H9 (cell line): ENCODE measurements at regions not wholly inside any gene's neighbourhood (a gene's known extent, or its start where the extent isn't known, plus 50 kb on each side); places are given as distances from the start of the nearest gene placed in this dataset.

Experiments used
- DNase-seq: peaks from one replicate; pipeline ENCODE4 v3.0.0-alpha.2; 2017
- H2AFZ ChIP-seq: one replicate; pipeline ENCODE4 v1.6.1; 2013; ENCODE audit warnings: mild to moderate bottlenecking, low read length, control low read depth, moderate library complexity
- H2AK5ac ChIP-seq: 2 replicates; pipeline ENCODE4 v1.6.1; 2013; ENCODE audit warnings: low read length, control low read depth, mixed read lengths; ENCODE audit not compliant: insufficient read length
- H2BK120ac ChIP-seq: one replicate; pipeline ENCODE4 v1.6.1; 2013; ENCODE audit warnings: low read depth, mild to moderate bottlenecking, low read length, control low read depth, inconsistent platforms; ENCODE audit not compliant: poor library complexity, severe bottlenecking
- H2BK12ac ChIP-seq: 2 replicates; pipeline ENCODE4 v1.6.1; 2013; ENCODE audit warnings: low read length, control low read depth, mixed read lengths, low read depth; ENCODE audit not compliant: insufficient read length
- H2BK15ac ChIP-seq: 2 replicates; pipeline ENCODE4 v1.6.1; 2013; ENCODE audit warnings: low read depth, low read length, control low read depth
- H2BK20ac ChIP-seq: one replicate; pipeline ENCODE4 v1.6.1; 2013; ENCODE audit warnings: low read depth, mild to moderate bottlenecking, low read length, control low read depth, inconsistent platforms; ENCODE audit not compliant: poor library complexity, severe bottlenecking
- H2BK5ac ChIP-seq: 2 replicates; pipeline ENCODE4 v1.6.1; 2013; ENCODE audit warnings: low read length, control low read depth, mixed read lengths; ENCODE audit not compliant: insufficient read length
- H3K14ac ChIP-seq: 2 replicates; pipeline ENCODE4 v1.6.1; 2013; ENCODE audit warnings: low read length, control low read depth; ENCODE audit not compliant: insufficient read depth
- H3K18ac ChIP-seq: 2 replicates; pipeline ENCODE4 v1.6.1; 2013; ENCODE audit warnings: low read depth, mild to moderate bottlenecking, mixed read lengths, low read length, control low read depth; ENCODE audit not compliant: insufficient read length
- H3K23ac ChIP-seq: 2 replicates; pipeline ENCODE4 v1.6.1; 2013; ENCODE audit warnings: low read length, control low read depth, mixed read lengths, low read depth; ENCODE audit not compliant: insufficient read length
- H3K23me2 ChIP-seq: 2 replicates; pipeline ENCODE4 v1.6.1; 2013; ENCODE audit warnings: low read depth, mild to moderate bottlenecking, mixed read lengths, low read length, control low read depth; ENCODE audit not compliant: insufficient read length, poor library complexity, severe bottlenecking
- H3K27ac ChIP-seq: 2 replicates; pipeline ENCODE4 v1.5.1; 2013; ENCODE audit warnings: low read length, control low read depth, mixed read lengths, low read depth; ENCODE audit not compliant: insufficient read length
- H3K27me3 ChIP-seq: 2 replicates; pipeline ENCODE4 v1.6.1; 2013; ENCODE audit warnings: low read length, control low read depth, inconsistent platforms; ENCODE audit not compliant: insufficient read depth
- H3K4ac ChIP-seq: 2 replicates; pipeline ENCODE4 v1.6.1; 2013; ENCODE audit warnings: low read depth, mild to moderate bottlenecking, control low read depth, inconsistent platforms, low read length, moderate library complexity
- H3K4me1 ChIP-seq: 2 replicates; pipeline ENCODE4 v1.6.1; 2013; ENCODE audit warnings: low read length, control low read depth, inconsistent platforms; ENCODE audit not compliant: insufficient read depth
- H3K4me2 ChIP-seq: 2 replicates; pipeline ENCODE4 v1.6.1; 2013; ENCODE audit warnings: low read length, control low read depth, mixed read lengths; ENCODE audit not compliant: insufficient read length, insufficient read depth
- H3K56ac ChIP-seq: 2 replicates; pipeline ENCODE4 v1.6.1; 2013; ENCODE audit warnings: low read depth, mild to moderate bottlenecking, mixed read lengths, low read length, control low read depth; ENCODE audit not compliant: insufficient read length
- H3K79me1 ChIP-seq: 2 replicates; pipeline ENCODE4 v1.6.1; 2013; ENCODE audit warnings: low read depth, mild to moderate bottlenecking, moderate library complexity, low read length, control low read depth, inconsistent platforms; ENCODE audit not compliant: insufficient read depth, poor library complexity, severe bottlenecking
- H3K79me2 ChIP-seq: 2 replicates; pipeline ENCODE4 v1.6.1; 2013; ENCODE audit warnings: low read length, control low read depth, inconsistent platforms; ENCODE audit not compliant: insufficient read depth
- H3K9ac ChIP-seq: 2 replicates; pipeline ENCODE4 v1.6.1; 2013; ENCODE audit warnings: low read length, control low read depth, mixed read lengths; ENCODE audit not compliant: insufficient read length; ENCODE audit errors: extremely low read depth
- H3K9me3 ChIP-seq: one replicate; pipeline ENCODE4 v1.6.1; 2013; ENCODE audit warnings: low read depth, low read length, inconsistent platforms; ENCODE audit not compliant: control insufficient read depth
- H3T11ph ChIP-seq: one replicate; pipeline ENCODE4 v1.6.1; 2013; ENCODE audit warnings: mild to moderate bottlenecking, low read length, control low read depth, inconsistent platforms
- H4K20me1 ChIP-seq: one replicate; pipeline ENCODE4 v1.6.1; 2013; ENCODE audit not compliant: control insufficient read depth, insufficient read length, insufficient read depth
- H4K5ac ChIP-seq: 2 replicates; pipeline ENCODE4 v1.6.1; 2013; ENCODE audit warnings: low read depth, mild to moderate bottlenecking, mixed read lengths, low read length, control low read depth; ENCODE audit not compliant: insufficient read length
- H4K8ac ChIP-seq: replicated peaks from 2 replicates; pipeline ENCODE4 v1.6.1; 2013; ENCODE audit warnings: low read length, control low read depth, mixed read lengths, low read depth; ENCODE audit not compliant: insufficient read length
- H4K91ac ChIP-seq: 2 replicates; pipeline ENCODE4 v1.6.1; 2013; ENCODE audit warnings: low read depth, mild to moderate bottlenecking, moderate library complexity, mixed read lengths, low read length, control low read depth; ENCODE audit not compliant: insufficient read length
- H3K27ac Mint-ChIP-seq, 3 experiments: 2 replicates in 2 of 3; 3 replicates in 1 of 3; pipeline ENCODE4 v1.8.0; 2020 to 2021; ENCODE audit warnings: mixed read lengths in 3 of 3, mild to moderate bottlenecking in 1 of 3, moderate library complexity in 1 of 3
- H3K27me3 Mint-ChIP-seq: 2 replicates; pipeline ENCODE4 v1.8.0; 2021; ENCODE audit warnings: low read depth, mild to moderate bottlenecking, moderate library complexity, mixed read lengths
- H3K36me3 Mint-ChIP-seq, 3 experiments: 2 replicates in 2 of 3; 3 replicates in 1 of 3; pipeline ENCODE4 v1.8.0; 2020 to 2021; ENCODE audit warnings: low read depth in 3 of 3, mixed read lengths in 3 of 3; ENCODE audit not compliant: insufficient read depth in 1 of 3
- H3K4me1 Mint-ChIP-seq, 2 experiments: 2 replicates each; pipeline ENCODE4 v1.8.0; 2020; ENCODE audit warnings: mixed read lengths in 2 of 2
- H3K4me3 Mint-ChIP-seq, 2 experiments: 2 replicates in 1 of 2; 3 replicates in 1 of 2; pipeline ENCODE4 v1.8.0; 2020 to 2021; ENCODE audit warnings: mild to moderate bottlenecking in 2 of 2, mixed read lengths in 2 of 2, moderate library complexity in 1 of 2
- H3K9me3 Mint-ChIP-seq, 2 experiments: 2 replicates in 1 of 2; 3 replicates in 1 of 2; pipeline ENCODE4 v1.8.0; 2020; ENCODE audit warnings: mild to moderate bottlenecking in 2 of 2, mixed read lengths in 2 of 2, moderate library complexity in 1 of 2
- CTCF ChIP-seq: fragments of 200-600 bp; sonication (generic); conservative IDR thresholded peaks from 3 replicates; pipeline ENCODE4 v1.8.0; 2021; ENCODE audit warnings: antibody characterized with exemption, mild to moderate bottlenecking
- WGBS: extraction: QIAGEN DNeasy Blood & Tissue Kit; methylation state at CpG from one replicate; pipeline ENCODE4 v1.1.7; 2013; ENCODE audit warnings: missing lambda C conversion rate, low lambda C conversion rate, mixed read lengths; ENCODE audit not compliant: insufficient read length; ENCODE audit errors: extremely low coverage; 5-methylcytosine and 5-hydroxymethylcytosine counted together

GRCh38 chr20:24149175-24149574 is 160.6 kb upstream of the GGTLC1 start:
- WGBS, result no CpG with 5 or more reads among the region's 1 CpG
- Histone ChIP-seq H4K5ac (no peak overlapping the region), H3K79me1 (no peaks in the 10 kb centered on the region), H4K8ac (no peak overlapping the region), H4K91ac (no peak overlapping the region), H2BK120ac (no peak overlapping the region), H3K4me2 (no peak overlapping the region), H3K79me2 (no peaks in the 10 kb centered on the region), H3K9ac (no peak overlapping the region), H3K23ac (no peak overlapping the region), H4K20me1 (no peaks in the 10 kb centered on the region), H3K23me2 (no peaks in the 10 kb centered on the region), H3K4ac (no peak overlapping the region), H2BK20ac (no peak overlapping the region), H3K14ac (no peak overlapping the region), H2BK5ac (no peak overlapping the region), H3K4me1 (no peaks in the 10 kb centered on the region), H2BK15ac (no peak overlapping the region), H3K56ac (no peak overlapping the region), H3T11ph (no peak overlapping the region), H3K9me3 (no peaks in the 10 kb centered on the region), H2AFZ (no peak overlapping the region), H3K18ac (no peak overlapping the region), H3K27me3 (no peaks in the 10 kb centered on the region), H2BK12ac (no peak overlapping the region), H2AK5ac (no peak overlapping the region), H3K27ac (no peak overlapping the region)
- H3K36me3 Mint-ChIP-seq, result no peaks in the 10 kb centered on the region
- H3K27me3 Mint-ChIP-seq, result peaks cover 4% of the 10 kb centered on the region
- H3K9me3 Mint-ChIP-seq, result no peaks in the 10 kb centered on the region; a peak in 1 of 5 replicates
- no peak overlapping the region for H3K27ac Mint-ChIP-seq
- no peak overlapping the region for H3K4me3 Mint-ChIP-seq
- TF ChIP-seq CTCF, result no peak
- H3K4me1 Mint-ChIP-seq, result peaks cover 8 to 14% of the 10 kb centered on the region in 2 experiments
- DNase-seq, result no peak
